ENCODE measurements at regions not wholly inside any gene's neighbourhood (a gene's known extent, or its start where the extent isn't known, plus 50 kb on each side); places are given as distances from the start of the nearest gene placed in this dataset.

DNA sequence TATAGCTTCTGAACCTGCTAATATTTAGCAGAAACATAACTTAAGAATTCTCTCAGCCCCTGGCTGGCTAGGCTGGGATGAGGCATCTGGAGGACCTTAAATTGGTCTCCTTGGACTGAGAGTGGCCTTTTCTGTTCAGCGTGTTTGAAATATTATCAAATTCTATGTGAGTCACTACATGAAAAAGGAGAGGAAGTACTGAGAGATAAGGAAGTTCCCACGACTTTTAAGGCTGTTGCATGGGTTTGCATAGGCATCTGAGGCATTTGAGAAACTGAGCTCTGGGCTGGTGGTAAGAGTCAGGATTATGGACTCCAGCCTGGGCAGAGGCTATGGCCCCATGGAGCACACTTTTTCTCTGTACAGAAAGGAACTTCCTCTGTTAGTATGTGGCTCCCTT lies 816.2 kb upstream of the GRAMD2B start:
- no peak overlapping the region for H3K27ac ChIP-seq
- 63 to 82% methylated on average over 2 of the region's 2 CpGs for WGBS, 2 donors
- DNase-seq (ENCODE audit: low spot score in 2 of 2) = no peak
- no peaks in the 10 kb centered on the region for H3K27me3 ChIP-seq
- no peaks in the 10 kb centered on the region for H3K9me3 ChIP-seq
- H3K36me3 ChIP-seq = no peaks in the 10 kb centered on the region
- H3K4me3 ChIP-seq = no peak overlapping the region
- no peaks in the 10 kb centered on the region for H3K4me1 ChIP-seq
- no peak for TF ChIP-seq POLR2A (IDR thresholded peaks at IDR 0.05)

DNA sequence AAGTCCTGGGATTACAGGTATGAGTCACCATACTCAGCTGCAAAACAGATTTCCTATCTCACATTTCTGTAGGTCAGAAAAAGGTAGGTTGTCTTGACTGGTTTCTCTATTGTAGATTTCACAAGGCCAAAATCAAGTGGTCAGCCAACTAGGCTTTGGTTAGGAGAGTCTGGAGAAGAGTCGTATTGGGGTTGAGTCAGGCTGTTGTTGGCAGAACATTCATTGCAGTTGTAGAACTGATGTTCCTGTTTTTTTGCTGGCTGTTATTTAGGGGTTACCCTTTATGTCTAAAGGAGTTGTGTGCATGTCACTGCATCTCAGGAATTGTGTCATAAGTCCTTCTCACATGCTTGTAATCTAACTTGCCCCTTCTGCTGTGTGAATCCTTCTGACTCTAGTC lies 814.2 kb upstream of the GRAMD2B start:
- DNase-seq (ENCODE audit: low spot score in 2 of 2) = no peak
- H3K9me3 ChIP-seq = no peaks in the 10 kb centered on the region
- WGBS, 2 donors = 75 to 100% methylated on average over 1 of the region's 1 CpG
- no peaks in the 10 kb centered on the region for H3K4me1 ChIP-seq
- TF ChIP-seq, protein P1, sequence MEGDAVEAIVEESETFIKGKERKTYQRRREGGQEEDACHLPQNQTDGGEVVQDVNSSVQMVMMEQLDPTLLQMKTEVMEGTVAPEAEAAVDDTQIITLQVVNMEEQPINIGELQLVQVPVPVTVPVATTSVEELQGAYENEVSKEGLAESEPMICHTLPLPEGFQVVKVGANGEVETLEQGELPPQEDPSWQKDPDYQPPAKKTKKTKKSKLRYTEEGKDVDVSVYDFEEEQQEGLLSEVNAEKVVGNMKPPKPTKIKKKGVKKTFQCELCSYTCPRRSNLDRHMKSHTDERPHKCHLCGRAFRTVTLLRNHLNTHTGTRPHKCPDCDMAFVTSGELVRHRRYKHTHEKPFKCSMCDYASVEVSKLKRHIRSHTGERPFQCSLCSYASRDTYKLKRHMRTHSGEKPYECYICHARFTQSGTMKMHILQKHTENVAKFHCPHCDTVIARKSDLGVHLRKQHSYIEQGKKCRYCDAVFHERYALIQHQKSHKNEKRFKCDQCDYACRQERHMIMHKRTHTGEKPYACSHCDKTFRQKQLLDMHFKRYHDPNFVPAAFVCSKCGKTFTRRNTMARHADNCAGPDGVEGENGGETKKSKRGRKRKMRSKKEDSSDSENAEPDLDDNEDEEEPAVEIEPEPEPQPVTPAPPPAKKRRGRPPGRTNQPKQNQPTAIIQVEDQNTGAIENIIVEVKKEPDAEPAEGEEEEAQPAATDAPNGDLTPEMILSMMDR (IDR thresholded peaks at IDR 0.05) = no peak
- TF ChIP-seq POLR2A (IDR thresholded peaks at IDR 0.05) (no peak), EP300 (IDR thresholded peaks at IDR 0.05) (no peak)
- no peaks in the 10 kb centered on the region for H3K27me3 ChIP-seq
- H3K27ac ChIP-seq = no peak overlapping the region
- H3K36me3 ChIP-seq = no peaks in the 10 kb centered on the region
- H3K4me3 ChIP-seq = no peak overlapping the region

GRCh38 chr5:125610892-125611291 lies 812.3 kb upstream of the GRAMD2B start:
- Histone ChIP-seq H3K27ac (no peak overlapping the region), H3K4me1 (no peaks in the 10 kb centered on the region), H3K36me3 (no peaks in the 10 kb centered on the region), H3K27me3 (no peaks in the 10 kb centered on the region), H3K4me3 (no peak overlapping the region), H3K9me3 (no peaks in the 10 kb centered on the region)
- WGBS, 2 donors = 56 to 57% methylated on average over 2 of the region's 2 CpGs
- DNase-seq (ENCODE audit: low spot score in 2 of 2) = no peak
- TF ChIP-seq POLR2A (IDR thresholded peaks at IDR 0.05) = no peak
- TF ChIP-seq, protein P1 (IDR thresholded peaks at IDR 0.05) = no peak
- no peak for TF ChIP-seq EP300 (IDR thresholded peaks at IDR 0.05)

GRCh38 chr5:125611541-125611940 lies 811.7 kb upstream of the GRAMD2B start:
- H3K27me3 ChIP-seq = no peaks in the 10 kb centered on the region
- no peaks in the 10 kb centered on the region for H3K9me3 ChIP-seq
- no peak overlapping the region for H3K4me3 ChIP-seq
- no peak overlapping the region for H3K27ac ChIP-seq
- DNase-seq (ENCODE audit: low spot score in 2 of 2) = no peak
- TF ChIP-seq EP300 (IDR thresholded peaks at IDR 0.05) (no peak), POLR2A (IDR thresholded peaks at IDR 0.05) (no peak)
- TF ChIP-seq, protein P1 (IDR thresholded peaks at IDR 0.05) = no peak
- H3K36me3 ChIP-seq = no peaks in the 10 kb centered on the region
- H3K4me1 ChIP-seq = no peaks in the 10 kb centered on the region

DNA sequence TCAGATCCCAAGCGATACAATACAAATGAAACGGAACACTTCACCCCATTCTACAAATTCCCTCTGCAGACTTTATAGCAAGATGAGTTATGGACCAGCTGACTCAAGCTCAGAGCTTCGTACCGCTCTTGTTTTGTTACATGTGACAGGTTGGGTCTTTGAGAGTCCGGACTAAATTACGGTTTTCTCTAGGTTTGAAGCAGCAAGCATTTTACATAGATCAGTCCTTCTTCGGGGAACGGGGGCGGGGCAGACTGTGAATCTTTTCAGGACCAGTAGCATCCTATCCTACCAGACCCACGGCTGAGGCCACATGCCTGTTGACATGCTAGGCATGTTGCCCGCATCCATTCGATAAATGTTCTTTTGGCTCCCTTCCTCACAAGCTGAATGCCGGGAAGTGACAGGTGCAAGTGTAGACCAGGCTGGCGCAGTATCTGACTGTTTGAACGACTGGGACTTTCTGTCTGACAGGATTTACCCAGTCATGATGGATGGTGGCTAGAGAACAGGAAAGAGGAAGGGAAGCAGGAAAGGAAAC lies 811.0 kb upstream of the GRAMD2B start:
- no peak for DNase-seq (ENCODE audit: low spot score in 2 of 2)
- no peaks in the 10 kb centered on the region for H3K4me1 ChIP-seq
- no peak for TF ChIP-seq POLR2A (IDR thresholded peaks at IDR 0.05)
- TF ChIP-seq EP300 (IDR thresholded peaks at IDR 0.05) = no peak
- TF ChIP-seq, protein P1 (IDR thresholded peaks at IDR 0.05) = no peak
- WGBS, 2 donors = 83% methylated on average over 15 of the region's 15 CpGs
- no peaks in the 10 kb centered on the region for H3K9me3 ChIP-seq
- no peak overlapping the region for H3K27ac ChIP-seq
- no peak overlapping the region for H3K4me3 ChIP-seq
- H3K36me3 ChIP-seq = no peaks in the 10 kb centered on the region
- no peaks in the 10 kb centered on the region for H3K27me3 ChIP-seq

- Histone ChIP-seq H3K27me3 (no peaks in the 10 kb centered on the region), H3K27ac (no peak overlapping the region), H3K36me3 (no peaks in the 10 kb centered on the region), H3K4me1 (no peaks in the 10 kb centered on the region), H3K4me3 (no peak overlapping the region), H3K9me3 (no peaks in the 10 kb centered on the region)
- no peak for DNase-seq (ENCODE audit: low spot score in 2 of 2)
- TF ChIP-seq POLR2A (IDR thresholded peaks at IDR 0.05) (no peak), EP300 (IDR thresholded peaks at IDR 0.05) (no peak)
- TF ChIP-seq, protein P1 (IDR thresholded peaks at IDR 0.05) = no peak
These were observed 810.4 kb upstream of the GRAMD2B start for GRCh38 chr5:125612776-125613175.

Measured in tibial nerve (tissue), 4 donors.